MM.1S (cell line): ENCODE measurements at regions not wholly inside any gene's neighbourhood (a gene's known extent, or its start where the extent isn't known, plus 50 kb on each side); places are given as distances from the start of the nearest gene placed in this dataset.
"Not testable (repeated sequence)": the region's sequence is repeated elsewhere in the genome, so short reads cannot be mapped to it uniquely, and the experiment has no call there.

Experiments used
- DNase-seq: peaks from one replicate; pipeline ENCODE4 v3.0.0-alpha.2; 2015
- H2AFZ ChIP-seq: fragments of 300-600 bp; sonication (generic); 2 replicates; pipeline ENCODE4 v1.6.0; 2016; ENCODE audit warnings: antibody characterized with exemption, low read length
- H3F3A ChIP-seq: fragments of 300-600 bp; sonication (generic); 2 replicates; pipeline ENCODE4 v1.6.1; 2016; ENCODE audit warnings: mild to moderate bottlenecking, antibody characterized with exemption, low read length, moderate library complexity, mixed read lengths; ENCODE audit not compliant: insufficient read depth
- H3K27ac ChIP-seq: fragments of 300-600 bp; sonication (generic); 2 replicates; pipeline ENCODE4 v1.5.1; 2016; ENCODE audit warnings: mild to moderate bottlenecking, low read length
- H3K27me3 ChIP-seq: fragments of 300-600 bp; sonication (generic); replicated peaks from 2 replicates; pipeline ENCODE4 v1.6.0; 2016; ENCODE audit warnings: low read length; ENCODE audit not compliant: insufficient read depth
- H3K36me3 ChIP-seq: fragments of 300-600 bp; sonication (generic); replicated peaks from 2 replicates; pipeline ENCODE4 v1.6.1; 2016; ENCODE audit warnings: mild to moderate bottlenecking, low read length, mixed read lengths; ENCODE audit not compliant: insufficient read depth
- H3K4me1 ChIP-seq: fragments of 300-600 bp; sonication (generic); 2 replicates; pipeline ENCODE4 v1.6.1; 2016; ENCODE audit warnings: low read length, mixed read lengths
- H3K4me2 ChIP-seq: fragments of 300-600 bp; sonication (generic); 2 replicates; pipeline ENCODE4 v1.6.0; 2016; ENCODE audit warnings: low read depth, low read length
- H3K4me3 ChIP-seq: fragments of 300-600 bp; sonication (generic); 2 replicates; pipeline ENCODE4 v1.5.1; 2016; ENCODE audit warnings: low read length, mixed read lengths
- H3K79me2 ChIP-seq: fragments of 300-600 bp; sonication (generic); 2 replicates; pipeline ENCODE4 v1.6.1; 2016; ENCODE audit warnings: mixed run types, low read length, mixed read lengths
- H3K9ac ChIP-seq: fragments of 300-600 bp; sonication (generic); 2 replicates; pipeline ENCODE4 v1.6.1; 2016; ENCODE audit warnings: low read length, mixed read lengths
- H3K9me2 ChIP-seq: fragments of 300-600 bp; sonication (generic); replicated peaks from 2 replicates; pipeline ENCODE4 v1.6.1; 2016; ENCODE audit warnings: mild to moderate bottlenecking, low read length, mixed read lengths; ENCODE audit not compliant: insufficient read depth
- H3K9me3 ChIP-seq: fragments of 300-600 bp; sonication (generic); replicated peaks from 2 replicates; pipeline ENCODE4 v1.6.1; 2016; ENCODE audit warnings: mild to moderate bottlenecking, low read length, mixed read lengths; ENCODE audit not compliant: insufficient read depth
- H4K20me1 ChIP-seq: fragments of 300-600 bp; sonication (generic); 2 replicates; pipeline ENCODE4 v1.6.1; 2016; ENCODE audit warnings: mild to moderate bottlenecking, low read length, moderate library complexity, mixed read lengths; ENCODE audit not compliant: insufficient read depth
- CTCF ChIP-seq: fragments of 300-600 bp; sonication (generic); IDR thresholded peaks from 2 replicates; pipeline ENCODE4 v1.5.1; 2016; ENCODE audit warnings: antibody characterized with exemption, low read length, mixed read lengths
- EZH2 ChIP-seq: fragments of 300-600 bp; sonication (generic); optimal IDR thresholded peaks from 2 replicates; pipeline ENCODE3; 2017; ENCODE audit warnings: low read depth, mild to moderate bottlenecking, antibody characterized with exemption, low read length, mixed read lengths
- EZH2phosphoT487 ChIP-seq: fragments of 300-600 bp; sonication (generic); IDR thresholded peaks from 2 replicates; pipeline ENCODE4 v1.6.1; 2018; ENCODE audit warnings: antibody characterized with exemption, low read length

- no peaks in the 10 kb centered on the region for H3K4me1 ChIP-seq
- no peak overlapping the region for H2AFZ ChIP-seq
- no peak for TF ChIP-seq EZH2phosphoT487
- TF ChIP-seq EZH2 = no peak
- TF ChIP-seq CTCF = no peak
- H3K27ac ChIP-seq = no peak overlapping the region
- no peaks in the 10 kb centered on the region for H3K36me3 ChIP-seq
- no peaks in the 10 kb centered on the region for H4K20me1 ChIP-seq
- DNase-seq = no peak
- H3K4me2 ChIP-seq = no peak overlapping the region
- no peaks in the 10 kb centered on the region for H3F3A ChIP-seq
- no peak overlapping the region for H3K4me3 ChIP-seq
- no peaks in the 10 kb centered on the region for H3K27me3 ChIP-seq
- H3K9me2 ChIP-seq = no peaks in the 10 kb centered on the region
- H3K79me2 ChIP-seq = no peaks in the 10 kb centered on the region
- no peak overlapping the region for H3K9ac ChIP-seq
- H3K9me3 ChIP-seq = no peaks in the 10 kb centered on the region
These were observed 590.7 kb downstream of the MEI4 start for GRCh38 chr6:78243519-78243918.

- Histone ChIP-seq H4K20me1 (no peaks in the 10 kb centered on the region), H3F3A (no peaks in the 10 kb centered on the region), H3K27me3 (no peaks in the 10 kb centered on the region), H2AFZ (no peak overlapping the region), H3K9me2 (no peaks in the 10 kb centered on the region), H3K79me2 (no peaks in the 10 kb centered on the region), H3K4me2 (no peak overlapping the region), H3K9ac (no peak overlapping the region), H3K4me3 (no peak overlapping the region), H3K27ac (no peak overlapping the region), H3K4me1 (no peaks in the 10 kb centered on the region), H3K9me3 (no peaks in the 10 kb centered on the region), H3K36me3 (no peaks in the 10 kb centered on the region)
- TF ChIP-seq EZH2phosphoT487 = no peak
- TF ChIP-seq CTCF = no peak
- no peak for TF ChIP-seq EZH2
- DNase-seq = no peak
These were observed 599.1 kb downstream of the MEI4 start for GRCh38 chr6:78251931-78252330.

- no peak overlapping the region for H3K4me3 ChIP-seq
- H2AFZ ChIP-seq = no peak overlapping the region
- H3K4me2 ChIP-seq = no peak overlapping the region
- H3K9me3 ChIP-seq = no peaks in the 10 kb centered on the region
- H3K27me3 ChIP-seq = no peaks in the 10 kb centered on the region
- no peaks in the 10 kb centered on the region for H3K36me3 ChIP-seq
- no peaks in the 10 kb centered on the region for H3K4me1 ChIP-seq
- no peaks in the 10 kb centered on the region for H3K9me2 ChIP-seq
- H3F3A ChIP-seq = no peaks in the 10 kb centered on the region
- no peaks in the 10 kb centered on the region for H3K79me2 ChIP-seq
- no peak overlapping the region for H3K27ac ChIP-seq
- no peaks in the 10 kb centered on the region for H4K20me1 ChIP-seq
- TF ChIP-seq CTCF (no peak), EZH2 (no peak), EZH2phosphoT487 (no peak)
- no peak for DNase-seq
- no peak overlapping the region for H3K9ac ChIP-seq
These were observed 600.8 kb downstream of the MEI4 start for GRCh38 chr6:78253618-78254017.

GRCh38 chr6:78259935-78260334 is 607.1 kb downstream of the MEI4 start:
- Histone ChIP-seq H3K4me1 (no peaks in the 10 kb centered on the region), H3K36me3 (no peaks in the 10 kb centered on the region), H4K20me1 (no peaks in the 10 kb centered on the region), H3K9me2 (no peaks in the 10 kb centered on the region), H3F3A (no peaks in the 10 kb centered on the region), H3K4me3 (no peak overlapping the region), H3K79me2 (no peaks in the 10 kb centered on the region), H3K9me3 (no peaks in the 10 kb centered on the region), H3K27ac (no peak overlapping the region), H2AFZ (no peak overlapping the region), H3K4me2 (no peak overlapping the region), H3K27me3 (no peaks in the 10 kb centered on the region), H3K9ac (no peak overlapping the region)
- no peak for TF ChIP-seq EZH2phosphoT487
- no peak for TF ChIP-seq CTCF
- no peak for DNase-seq

GRCh38 chr6:78260427-78260826 is 606.9 kb upstream of the IRAK1BP1 start:
- DNase-seq, H4K20me1 ChIP-seq, H3K9me3 ChIP-seq, H2AFZ ChIP-seq, H3F3A ChIP-seq, H3K4me1 ChIP-seq, H3K9ac ChIP-seq, H3K4me2 ChIP-seq, H3K27me3 ChIP-seq, H3K36me3 ChIP-seq, H3K27ac ChIP-seq, H3K9me2 ChIP-seq, H3K79me2 ChIP-seq, H3K4me3 ChIP-seq: not testable (repeated sequence)
